ENCODE measurements at regions not wholly inside any gene's neighbourhood (a gene's known extent, or its start where the extent isn't known, plus 50 kb on each side); places are given as distances from the start of the nearest gene placed in this dataset.
"Not testable (repeated sequence)": the region's sequence is repeated elsewhere in the genome, so short reads cannot be mapped to it uniquely, and the experiment has no call there.

DNA sequence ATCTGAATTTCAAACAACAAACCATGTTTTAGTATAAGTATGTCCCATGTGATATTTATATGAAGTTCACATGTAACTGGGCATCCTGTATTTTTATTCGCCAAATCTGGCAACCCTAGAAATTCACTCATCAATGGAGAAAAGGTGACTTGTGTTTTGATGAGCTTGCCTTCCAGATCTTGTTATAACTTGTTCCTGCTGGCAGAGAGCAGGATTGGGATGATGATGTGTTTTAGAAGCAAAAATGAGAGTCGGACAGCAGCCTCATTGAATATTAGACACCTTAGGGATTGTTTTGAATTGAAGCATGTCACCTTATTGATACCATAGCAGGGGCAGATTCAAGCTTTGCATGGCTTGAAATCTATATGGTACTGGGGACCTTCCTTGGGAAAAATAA is 85.4 kb upstream of the MED13 start:
- no peak for DNase-seq (ENCODE audit: low spot score)

DNA sequence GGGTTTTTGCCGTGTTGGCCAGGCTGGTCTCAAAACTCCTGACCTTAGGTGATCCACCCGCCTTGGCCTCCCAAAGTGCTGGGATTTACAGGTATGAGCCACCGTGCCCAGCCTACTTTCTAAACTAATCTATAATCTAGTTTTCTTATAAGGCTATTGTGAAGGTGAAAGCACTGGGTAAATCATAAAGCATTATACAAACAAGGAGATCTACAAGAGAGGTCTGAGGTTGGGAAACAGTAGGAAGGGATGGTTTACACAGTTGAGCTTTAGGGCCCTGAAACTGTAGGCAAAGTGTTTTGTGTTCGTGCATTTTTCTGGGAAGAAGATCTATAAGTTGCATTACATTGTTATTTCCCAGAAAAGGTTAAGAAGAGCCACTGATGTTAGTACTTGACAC is 84.9 kb upstream of the MED13 start:
- DNase-seq (ENCODE audit: low spot score) = no peak

GRCh38 chr17:62147284-62147683 is 82.2 kb upstream of the MED13 start:
- no peak for DNase-seq (ENCODE audit: low spot score)

DNA sequence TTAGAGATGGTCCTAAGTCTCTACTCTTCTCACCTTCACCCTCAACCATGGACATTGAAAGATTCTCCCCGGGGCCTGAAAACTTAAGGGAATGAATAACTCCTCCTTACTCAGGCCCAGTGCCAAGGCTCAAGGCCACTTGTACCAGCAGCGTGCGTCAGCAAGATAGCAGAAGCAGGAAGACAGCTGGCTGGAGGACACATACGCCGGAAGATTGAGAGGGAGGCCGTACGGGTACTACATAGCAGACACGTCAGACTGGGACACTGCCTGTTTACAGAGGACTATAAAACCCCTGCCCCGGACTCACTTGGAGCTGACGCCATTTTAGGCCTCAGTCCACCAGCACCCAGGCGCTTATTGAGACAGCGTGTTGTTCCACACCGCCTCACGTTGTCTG is 75.8 kb upstream of the MED13 start:
- no peak for DNase-seq (ENCODE audit: low spot score)

GRCh38 chr17:62140376-62140775 is 75.3 kb upstream of the MED13 start:
- DNase-seq (ENCODE audit: low spot score) = no peak

DNA sequence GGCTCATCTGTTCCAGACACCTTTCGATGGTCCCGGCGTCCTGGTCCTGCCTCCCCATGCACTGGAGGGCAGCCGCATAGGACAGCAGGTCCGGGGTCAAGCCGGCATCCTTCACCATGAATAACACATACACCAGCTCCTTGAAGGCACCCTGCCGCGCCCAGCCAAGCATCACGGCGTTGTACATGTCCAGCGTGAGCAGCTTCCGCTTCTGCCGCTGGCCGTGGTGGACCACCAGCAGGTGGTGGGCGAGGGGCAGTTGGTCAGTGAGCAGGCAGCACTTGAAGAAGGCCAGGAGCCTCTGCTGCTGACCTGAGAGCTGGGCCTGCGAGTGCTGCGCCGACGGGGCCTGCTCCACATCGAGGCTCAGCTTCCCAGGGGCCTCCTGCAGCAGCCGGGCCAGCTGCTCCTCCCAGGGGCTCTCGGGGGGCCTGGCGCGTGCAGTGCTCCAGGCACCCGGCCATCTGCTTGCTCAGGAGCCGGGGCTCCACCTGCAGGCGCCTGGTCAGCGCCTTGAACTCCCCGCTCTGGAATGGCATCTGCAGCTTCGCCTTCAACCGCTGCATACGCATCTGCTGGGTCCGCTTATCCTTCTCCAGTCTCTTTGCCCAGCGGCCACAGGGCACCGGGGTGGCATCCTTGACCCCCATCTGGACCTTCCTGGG is 74.7 kb upstream of the MED13 start:
- not testable (repeated sequence) for DNase-seq (ENCODE audit: low spot score)

- no peak for DNase-seq (ENCODE audit: low spot score)
These were observed 74.1 kb upstream of the MED13 start for GRCh38 chr17:62139141-62139540.

- not testable (repeated sequence) for DNase-seq (ENCODE audit: low spot score)
These were observed 73.6 kb upstream of the MED13 start for GRCh38 chr17:62138676-62139121.

DNA sequence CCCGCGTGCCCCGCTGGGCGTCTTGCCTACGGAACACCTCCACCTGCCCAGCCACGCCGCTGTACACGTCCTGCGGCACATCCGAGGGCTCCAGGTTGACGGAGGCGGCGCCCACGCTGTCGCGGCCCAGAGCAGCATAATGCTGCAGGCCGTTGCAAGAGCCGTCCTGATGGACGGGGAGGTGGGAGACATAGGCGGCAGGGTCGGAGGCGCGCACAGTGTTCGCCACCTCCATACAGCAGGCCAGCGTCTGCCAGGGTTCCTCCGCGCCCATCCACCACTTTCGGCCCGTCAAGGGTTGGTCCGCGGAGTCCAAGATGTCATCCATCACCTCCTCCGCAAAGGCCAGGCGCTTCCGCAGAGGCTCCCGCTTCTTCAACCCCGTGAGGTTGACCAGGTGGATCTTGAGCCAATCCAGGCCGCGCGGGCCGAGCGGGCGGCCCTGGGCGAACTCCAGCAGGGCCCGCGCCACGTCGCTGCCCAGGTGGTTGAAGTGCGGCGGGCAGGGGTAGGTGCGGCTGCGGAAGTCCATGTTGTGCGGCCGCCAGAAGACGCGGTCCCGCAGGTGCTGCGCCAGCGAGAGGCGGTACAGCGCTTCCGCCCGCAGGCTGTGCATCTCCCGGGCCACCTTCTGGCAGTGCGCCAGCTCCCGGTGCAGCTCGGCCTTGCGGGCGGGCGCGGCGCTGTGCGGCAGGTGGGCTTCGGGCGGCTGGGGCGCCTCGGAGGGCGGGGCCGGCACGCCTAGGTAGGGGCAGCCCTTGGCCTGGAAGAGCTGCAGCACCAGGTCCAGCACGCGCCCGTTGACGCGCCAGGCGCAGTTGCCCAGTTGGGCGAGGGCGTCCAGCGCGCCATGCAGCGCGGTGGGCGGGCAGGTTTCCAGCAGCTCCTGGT is 72.9 kb upstream of the MED13 start:
- DNase-seq (ENCODE audit: low spot score) = not testable (repeated sequence)

DNA sequence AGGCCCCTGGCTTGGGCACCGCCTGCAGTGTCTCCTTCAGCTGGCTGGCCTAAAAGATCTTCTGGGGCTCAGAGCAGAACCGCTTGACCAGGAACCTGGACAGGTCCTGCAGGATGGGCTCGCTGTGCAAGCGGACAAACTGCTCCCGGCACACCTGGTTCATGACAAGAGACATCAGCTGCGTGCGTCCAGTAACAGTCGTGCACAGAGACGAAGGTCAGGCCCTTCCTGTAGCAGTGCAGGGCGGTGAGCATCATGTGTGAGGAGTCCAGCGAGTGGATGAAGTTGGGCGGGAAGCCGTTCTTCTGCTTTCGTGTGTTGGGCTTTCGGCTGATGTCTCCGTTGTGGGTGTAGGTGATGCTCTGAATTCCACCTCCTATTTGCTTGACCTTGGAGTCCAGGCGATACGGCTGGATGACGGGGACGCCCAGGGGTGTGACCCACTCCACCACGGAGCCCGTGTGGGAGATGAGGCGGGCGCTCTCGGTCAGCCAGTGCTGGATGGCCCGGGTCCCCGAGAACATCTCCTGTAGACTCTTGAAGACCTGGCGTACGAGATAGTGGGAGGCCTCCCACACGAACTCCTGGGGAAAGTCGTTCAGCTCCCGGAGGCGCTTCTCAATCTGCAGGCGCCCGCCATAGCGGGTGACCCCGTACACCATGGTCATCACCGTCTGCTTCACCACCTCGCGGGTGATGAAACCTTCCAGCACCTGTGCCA is 72.1 kb upstream of the MED13 start:
- not testable (repeated sequence) for DNase-seq (ENCODE audit: low spot score)

- no peak for DNase-seq (ENCODE audit: low spot score)
These were observed 70.7 kb upstream of the MED13 start for GRCh38 chr17:62135742-62136141.

GRCh38 chr17:62135096-62135495 is 70.0 kb upstream of the MED13 start:
- not testable (repeated sequence) for DNase-seq (ENCODE audit: low spot score)

- no peak for DNase-seq (ENCODE audit: low spot score)
These were observed 69.3 kb upstream of the MED13 start for GRCh38 chr17:62134397-62134796.

DNA sequence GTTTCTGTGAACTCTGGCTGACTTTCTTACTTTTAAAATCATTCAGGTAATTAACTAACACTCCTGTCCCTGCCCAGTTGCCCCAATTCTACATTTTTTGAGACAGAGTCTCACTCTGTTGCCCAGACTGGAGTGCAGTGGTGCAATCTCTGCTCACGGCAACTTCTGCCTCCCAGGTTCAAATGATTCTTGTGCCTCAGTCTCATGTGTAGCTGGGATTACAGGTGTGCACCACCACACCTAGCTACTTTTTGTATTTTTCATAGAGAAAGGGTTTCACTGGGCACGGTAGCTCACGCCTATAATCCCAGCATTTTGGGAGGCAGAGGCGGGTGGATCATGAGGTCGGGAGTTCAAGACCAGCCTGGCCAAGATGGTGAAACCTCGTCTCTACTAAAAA is 66.2 kb upstream of the MED13 start:
- not testable (repeated sequence) for DNase-seq (ENCODE audit: low spot score)

- DNase-seq (ENCODE audit: low spot score) = no peak
These were observed 65.7 kb upstream of the MED13 start for GRCh38 chr17:62130739-62131138.

DNA sequence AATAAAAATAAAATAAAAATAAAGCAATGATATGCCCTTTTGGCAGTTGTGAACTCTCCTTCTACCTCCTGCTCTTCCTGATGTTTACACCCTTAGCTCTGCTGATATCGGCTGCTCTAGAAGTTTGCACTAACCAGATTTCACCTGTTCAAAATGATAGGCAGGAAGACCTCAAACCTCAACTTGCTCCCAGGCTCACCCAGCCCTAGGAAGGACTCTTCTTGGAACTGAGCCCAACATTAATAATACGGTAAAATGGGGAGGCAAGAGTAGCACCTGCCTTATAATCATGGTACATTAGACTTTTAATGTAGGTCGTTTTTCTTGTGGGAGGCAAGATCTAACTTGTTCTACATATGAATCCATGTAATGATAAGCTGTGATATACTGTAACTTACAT is 61.2 kb upstream of the MED13 start:
- DNase-seq (ENCODE audit: low spot score) = no peak

DNA sequence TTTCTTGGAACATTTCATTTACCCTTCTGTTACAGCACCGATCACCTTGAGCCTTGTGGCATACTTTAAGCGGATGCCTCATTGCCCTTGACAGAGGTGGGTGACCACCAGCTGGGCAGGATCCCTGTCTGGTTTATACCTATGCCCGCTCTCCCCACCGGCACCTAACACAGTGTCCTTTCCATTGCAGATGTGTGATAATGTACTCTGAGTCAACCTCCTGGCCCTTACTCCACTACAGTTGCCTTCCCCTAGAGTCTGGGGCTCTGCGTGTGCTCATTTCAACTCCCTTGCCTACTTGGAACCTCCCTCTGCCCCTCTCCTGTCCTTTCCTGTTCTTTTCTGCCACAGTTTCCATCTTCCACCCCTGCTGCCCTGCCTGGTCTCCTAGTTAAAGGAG is 60.2 kb upstream of the MED13 start:
- DNase-seq (ENCODE audit: low spot score) = no peak

- no peak for DNase-seq (ENCODE audit: low spot score)
These were observed 56.1 kb upstream of the MED13 start for GRCh38 chr17:62121025-62121730.

- no peak for DNase-seq (ENCODE audit: low spot score)
These were observed 54.3 kb upstream of the MED13 start for GRCh38 chr17:62119373-62119772.
